GM19025 (cell line): ENCODE measurements at regions not wholly inside any gene's neighbourhood (a gene's known extent, or its start where the extent isn't known, plus 50 kb on each side); places are given as distances from the start of the nearest gene placed in this dataset.

Experiments
- ATAC-seq: cut with Tn5 transposase; IDR thresholded peaks from one replicate; pipeline ENCODE4 v1.9.1; 2021; ENCODE audit warnings: mild to moderate bottlenecking, low read depth, moderate library complexity; ENCODE audit not compliant: unreplicated experiment

- ATAC-seq: no peak
Measured at GRCh38 chr4:54484383-54484782, 173.4 kb upstream of the KIT start.

- ATAC-seq: no peak
Measured at GRCh38 chr4:54487491-54487890, 170.3 kb upstream of the KIT start.

GRCh38 chr4:54493862-54494261, 163.9 kb upstream of the KIT start:
- no peak for ATAC-seq

GRCh38 chr4:54495091-54495490, 162.7 kb upstream of the KIT start:
- no peak for ATAC-seq

GRCh38 chr4:54495641-54496040, 162.1 kb upstream of the KIT start:
- no peak for ATAC-seq

GRCh38 chr4:54496412-54496811, 161.3 kb upstream of the KIT start:
- ATAC-seq: no peak

- ATAC-seq: no peak
Measured at GRCh38 chr4:54497947-54498346, 159.8 kb upstream of the KIT start.

- ATAC-seq: no peak
Measured at GRCh38 chr4:54498661-54499111, 159.1 kb upstream of the KIT start.

- ATAC-seq: no peak
Measured at GRCh38 chr4:54499308-54500074, 158.3 kb upstream of the KIT start.

GRCh38 chr4:54505362-54505761, 152.4 kb upstream of the KIT start:
- no peak for ATAC-seq

GRCh38 chr4:54505996-54506395, 151.8 kb upstream of the KIT start:
- no peak for ATAC-seq

- ATAC-seq: no peak
Measured at GRCh38 chr4:54509057-54509456, 148.7 kb upstream of the KIT start.

- ATAC-seq: no peak
Measured at GRCh38 chr4:54513204-54513603, 144.6 kb upstream of the KIT start.

- ATAC-seq: no peak
Measured at GRCh38 chr4:54513741-54514140, 144.0 kb upstream of the KIT start.

- ATAC-seq: no peak
Measured at GRCh38 chr4:54516556-54517215, 141.1 kb upstream of the KIT start.

GRCh38 chr4:54517781-54518444, 139.8 kb upstream of the KIT start:
- no peak for ATAC-seq

- no peak for ATAC-seq
Measured at GRCh38 chr4:54525602-54526001, 132.2 kb upstream of the KIT start.

- no peak for ATAC-seq
Measured at GRCh38 chr4:54526560-54526959, 131.2 kb upstream of the KIT start.

- no peak for ATAC-seq
Measured at GRCh38 chr4:54527532-54527931, 130.2 kb upstream of the KIT start.

- ATAC-seq: no peak
Measured at GRCh38 chr4:54539500-54540029, 118.2 kb upstream of the KIT start.

GRCh38 chr4:54540931-54541330, 116.8 kb upstream of the KIT start:
- no peak for ATAC-seq
